Left renal cortex interstitium (tissue), 4 donors: ENCODE measurements at regions not wholly inside any gene's neighbourhood (a gene's known extent, or its start where the extent isn't known, plus 50 kb on each side); places are given as distances from the start of the nearest gene placed in this dataset.
"Not testable (repeated sequence)": the region's sequence is repeated elsewhere in the genome, so short reads cannot be mapped to it uniquely, and the experiment has no call there.

Source experiments
- DNase-seq, 4 donors: peaks; one replicate each; pipeline ENCODE4 v3.0.0-alpha.2; 2013; ENCODE audit warnings: low read depth in 4 of 4, low spot score in 2 of 4, missing footprints in 1 of 4

DNA sequence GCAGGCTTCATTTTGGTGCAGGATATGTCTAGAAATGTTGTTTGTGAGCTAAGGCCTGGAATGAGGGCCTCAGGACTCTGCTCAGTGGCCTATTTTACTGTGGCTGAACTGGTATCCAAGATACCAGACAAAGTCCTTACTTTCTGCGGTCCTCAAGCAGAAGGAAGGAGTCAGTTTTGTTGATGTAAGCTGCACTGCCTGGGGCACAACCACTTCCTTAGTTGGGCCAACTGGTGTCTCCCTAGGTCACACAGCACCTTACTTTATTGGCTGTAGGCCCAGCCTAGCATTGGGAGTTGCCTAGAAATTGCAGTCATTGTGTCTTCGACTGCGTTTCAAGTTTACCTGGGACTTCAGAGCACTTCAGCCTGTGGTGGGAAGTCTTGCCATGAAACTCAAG, 1322.7 kb downstream of the AMY1C start:
- no peak for DNase-seq

DNA sequence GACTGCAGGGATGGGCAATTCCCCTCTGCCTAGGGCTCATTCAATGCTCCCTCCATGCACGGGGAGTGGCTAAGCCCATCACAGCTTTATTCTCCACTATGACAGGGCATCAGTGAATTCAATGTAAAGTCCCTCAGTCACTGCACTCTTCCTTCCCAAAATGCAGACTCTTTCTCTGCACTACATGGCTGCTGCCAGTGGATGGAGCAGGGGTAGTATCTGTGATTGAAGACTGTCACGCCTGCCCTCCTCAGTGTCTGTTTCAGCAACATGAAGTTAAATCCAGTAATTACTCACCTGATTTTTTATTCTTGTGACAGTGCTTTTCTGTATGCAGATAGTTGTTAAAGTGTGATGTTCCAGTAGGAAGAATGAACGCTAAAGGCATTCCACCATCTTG, 1323.2 kb downstream of the AMY1C start:
- no peak for DNase-seq

DNA sequence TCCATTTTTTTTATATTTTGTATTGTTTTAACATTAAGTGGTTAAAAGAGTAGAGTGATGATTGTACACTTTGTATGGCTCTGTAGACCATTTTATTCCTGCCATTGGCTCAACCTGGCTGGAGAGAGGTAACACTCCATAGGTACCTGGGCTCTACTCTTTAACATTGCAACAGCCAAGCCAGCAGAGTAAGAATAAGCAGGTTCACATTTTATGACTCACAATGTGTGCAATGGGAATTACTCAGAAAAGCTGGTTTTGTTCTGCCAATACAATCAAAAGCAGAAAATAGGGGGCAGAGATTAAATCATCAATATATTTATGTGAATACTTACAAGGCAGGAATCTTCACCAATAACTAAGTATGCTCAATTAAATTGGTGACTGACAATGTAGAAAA, 1324.0 kb downstream of the AMY1C start:
- DNase-seq: no peak

DNA sequence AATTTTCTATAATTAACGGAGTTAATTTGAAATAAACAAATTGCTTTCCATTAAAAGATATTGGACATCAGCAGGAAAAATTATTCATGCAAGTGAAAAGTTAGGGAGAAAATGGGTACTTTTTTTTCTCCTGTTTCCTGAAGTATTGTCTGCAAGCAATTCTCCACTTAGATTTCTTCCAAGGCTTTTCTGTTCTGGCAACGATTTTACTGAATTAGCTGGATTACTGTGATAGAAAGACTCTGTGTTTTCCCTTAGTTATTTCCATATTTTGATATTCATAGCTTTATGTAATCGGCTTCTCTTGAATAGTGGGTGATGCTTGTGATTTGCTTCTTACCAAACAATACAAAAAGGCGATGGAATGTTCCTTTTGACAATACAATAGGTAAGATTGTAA, 1333.9 kb downstream of the AMY1C start:
- DNase-seq: no peak

GRCh38 chr1:105087506-105087905, 1337.8 kb downstream of the AMY1C start:
- no peak for DNase-seq

- DNase-seq: no peak
Observed at GRCh38 chr1:105088166-105088565, 1338.5 kb downstream of the AMY1C start.

DNA sequence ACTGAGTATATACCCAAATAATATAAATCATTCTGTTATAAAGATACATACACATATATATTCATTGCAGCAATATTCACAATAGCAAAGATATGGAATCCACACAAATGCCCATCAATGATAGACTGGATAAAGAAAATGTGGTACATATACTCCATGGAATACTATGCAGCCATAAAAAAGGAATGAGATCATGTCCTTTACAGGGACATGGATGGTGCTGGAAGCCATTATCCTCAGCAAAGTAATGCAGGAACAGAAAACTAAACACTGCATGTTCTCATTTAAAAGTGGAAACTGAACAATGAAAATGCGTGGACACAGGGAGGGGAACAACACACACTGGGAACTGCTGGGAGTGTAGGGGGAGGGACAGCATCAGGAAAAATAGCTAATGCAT, 1344.2 kb downstream of the AMY1C start:
- not testable (repeated sequence) for DNase-seq

GRCh38 chr1:105100102-105100501, 1350.4 kb downstream of the AMY1C start:
- no peak for DNase-seq

GRCh38 chr1:105101261-105101660, 1351.6 kb downstream of the AMY1C start:
- no peak for DNase-seq

- DNase-seq: no peak
Observed at GRCh38 chr1:105102371-105102770, 1352.7 kb downstream of the AMY1C start.

DNA sequence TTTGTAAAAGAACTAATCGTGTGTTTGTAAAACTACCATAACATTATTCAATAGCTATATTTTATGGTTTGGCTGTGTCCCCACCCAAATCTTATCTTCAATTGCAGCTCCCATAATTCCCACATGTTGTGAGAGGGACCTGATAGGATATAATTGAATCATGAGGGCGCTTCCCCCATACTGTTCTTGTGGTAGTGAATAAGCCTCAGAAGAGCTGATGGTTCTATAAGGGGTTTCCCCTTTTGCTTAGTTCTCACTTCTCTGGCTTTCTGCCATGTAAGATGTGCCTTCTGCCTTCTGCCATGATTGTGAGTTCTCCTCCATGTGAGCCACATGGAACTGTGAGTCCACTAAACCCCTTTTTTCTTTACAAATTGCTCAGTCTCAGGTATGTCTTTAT, 1372.3 kb downstream of the AMY1C start:
- no peak for DNase-seq

DNA sequence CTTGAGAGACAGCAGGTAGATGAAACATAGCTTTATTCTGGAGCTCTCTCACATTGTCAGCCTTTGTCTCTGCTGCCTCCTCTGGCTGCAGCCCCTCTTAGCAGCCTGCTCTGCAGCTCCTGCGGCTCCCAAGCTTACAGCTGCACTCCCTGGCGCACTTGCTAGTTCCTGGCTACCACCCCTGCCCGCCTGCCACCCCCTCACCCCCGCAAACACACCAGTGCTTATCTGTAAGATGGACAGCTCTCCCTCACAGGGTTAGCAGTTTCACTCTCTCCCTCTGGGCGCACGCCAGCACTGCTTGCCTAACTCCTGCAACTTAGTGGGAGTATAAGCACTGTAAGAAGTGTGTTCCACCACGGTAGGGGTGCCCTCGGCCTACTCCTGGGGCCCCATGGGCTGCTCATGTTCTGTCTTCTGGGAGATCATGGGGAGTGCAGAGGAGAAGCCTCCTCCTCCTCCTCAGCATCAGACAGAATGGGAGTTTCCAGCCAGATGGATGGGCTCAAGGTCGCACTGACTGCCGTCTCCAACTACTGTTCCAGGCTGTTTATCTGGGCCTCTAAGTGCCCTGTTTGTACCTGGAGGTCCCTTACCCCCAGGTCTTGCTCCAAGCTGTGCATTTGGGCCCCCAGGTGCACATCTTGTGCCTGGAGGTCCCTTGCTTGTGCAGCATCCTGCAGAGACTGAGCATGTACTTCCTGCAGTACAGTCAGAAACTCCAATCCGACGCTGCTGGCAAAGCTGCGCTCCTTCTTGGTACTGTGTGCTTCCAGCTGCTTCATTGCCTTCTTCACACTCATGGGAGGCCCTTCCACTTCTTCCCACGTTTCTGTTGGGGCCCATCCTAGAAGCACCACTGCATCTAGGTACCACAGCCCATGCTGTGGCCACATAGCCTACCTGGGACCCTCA, 1388.1 kb downstream of the AMY1C start:
- DNase-seq: peak in 1 of 4 donors; percentile 3

GRCh38 chr1:105138458-105138893, 1388.8 kb downstream of the AMY1C start:
- no peak for DNase-seq

DNA sequence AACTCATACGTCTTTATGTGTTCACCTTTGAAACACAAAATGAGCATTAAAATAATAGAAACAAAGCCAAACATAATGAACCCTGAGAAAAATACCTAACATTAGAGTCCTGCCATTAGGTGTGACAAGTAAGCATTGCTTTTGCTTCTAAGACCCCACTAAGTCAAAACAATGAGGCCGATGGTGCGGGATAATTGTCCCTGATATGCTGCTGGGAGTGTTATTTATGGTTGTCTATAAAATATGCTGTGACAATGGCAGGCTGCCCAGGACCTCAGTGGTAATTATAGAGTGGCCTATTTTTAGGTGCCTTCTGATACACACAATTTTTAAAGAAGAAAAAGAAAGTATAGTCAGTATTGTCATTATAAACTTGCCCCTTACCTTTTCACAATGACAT, 1423.1 kb downstream of the AMY1C start:
- no peak for DNase-seq

- no peak for DNase-seq
Observed at GRCh38 chr1:105180789-105181188, 1431.1 kb downstream of the AMY1C start.

DNA sequence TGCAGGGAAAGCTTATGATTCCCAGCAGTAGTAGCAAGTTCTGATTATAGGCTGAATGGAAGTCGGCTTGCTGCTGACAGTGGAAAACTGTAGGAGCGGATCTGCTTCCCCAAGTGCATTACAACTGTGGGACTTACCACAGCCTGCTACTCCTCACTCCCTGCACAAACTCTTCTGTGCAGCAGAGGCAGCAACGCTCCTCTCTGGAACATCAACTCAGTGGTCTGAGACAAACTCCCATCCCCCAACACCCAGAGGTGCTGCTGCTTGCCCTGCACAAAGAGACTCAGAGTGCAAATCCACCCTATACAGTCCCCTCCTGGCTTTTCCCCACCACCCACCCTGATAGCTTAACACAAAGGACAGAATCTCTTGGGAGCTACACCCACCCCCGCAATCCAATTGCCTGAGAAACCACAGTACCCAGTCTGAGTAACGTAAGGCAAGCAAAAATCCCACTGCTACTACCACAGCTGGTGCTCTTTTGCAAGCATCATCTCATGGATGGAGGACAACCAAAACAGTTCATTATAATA, 1455.2 kb downstream of the AMY1C start:
- DNase-seq: no peak

DNA sequence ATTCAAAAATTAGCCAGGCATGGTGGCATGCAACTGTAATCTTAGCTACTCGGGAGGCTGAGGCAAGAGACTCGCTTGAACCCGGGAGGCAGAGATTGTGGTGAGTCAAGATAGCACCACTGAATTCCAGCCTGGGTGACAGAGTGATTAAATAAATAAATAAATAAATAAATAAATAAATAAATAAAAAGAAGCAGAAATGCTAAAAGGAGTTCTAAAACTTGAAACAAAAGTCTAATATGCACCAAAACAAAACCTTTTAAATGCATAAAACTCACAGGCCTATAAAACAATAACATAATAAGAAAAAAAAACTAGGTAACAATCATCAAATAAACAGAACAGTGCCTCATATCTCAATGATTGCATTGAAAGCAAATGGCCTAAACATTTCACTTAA, 1458.9 kb downstream of the AMY1C start:
- DNase-seq: no peak

GRCh38 chr1:105210747-105211146, 1461.0 kb downstream of the AMY1C start:
- no peak for DNase-seq

GRCh38 chr1:105231378-105231777, 1481.7 kb downstream of the AMY1C start:
- DNase-seq: no peak

- no peak for DNase-seq
Observed at GRCh38 chr1:105243411-105243810, 1493.7 kb downstream of the AMY1C start.

DNA sequence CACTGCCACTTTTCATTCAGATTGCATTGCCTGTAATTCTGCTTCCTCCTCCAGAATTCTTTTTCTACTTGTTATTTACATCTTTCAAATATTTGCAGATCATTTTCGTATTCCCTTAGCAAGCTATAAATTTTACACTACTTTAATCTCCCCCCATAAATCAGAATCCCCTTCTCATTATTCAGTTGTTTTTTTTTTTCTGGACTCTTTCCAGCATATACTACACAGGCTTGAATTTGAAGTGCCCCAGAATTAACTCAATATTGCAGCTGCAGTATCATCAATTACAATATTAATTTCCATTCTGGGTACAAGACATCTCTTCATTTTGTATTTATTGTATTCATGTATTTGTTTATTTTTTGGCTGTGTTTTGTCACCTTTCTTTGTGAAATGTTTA, 1494.3 kb downstream of the AMY1C start:
- no peak for DNase-seq

GRCh38 chr1:105254906-105255305, 1505.2 kb downstream of the AMY1C start:
- DNase-seq: no peak
